ENCODE measurements at regions not wholly inside any gene's neighbourhood (a gene's known extent, or its start where the extent isn't known, plus 50 kb on each side); places are given as distances from the start of the nearest gene placed in this dataset.

- TF ChIP-seq POLR2AphosphoS5 (IDR thresholded peaks at IDR 0.05; ENCODE audit: low read depth, low read length) (no peak), REST (IDR thresholded peaks at IDR 0.05; ENCODE audit: insufficient read depth in 1 of 2, low read depth in 2 of 2, low read length in 2 of 2) (no peak), TAF1 (IDR thresholded peaks at IDR 0.05; ENCODE audit: borderline replicate concordance, insufficient read depth, low read length) (no peak), FOXP2 (optimal IDR thresholded peaks at IDR 0.05; ENCODE audit: borderline replicate concordance, extremely low read depth, extremely low read length, insufficient read depth) (no peak), SIN3A (IDR thresholded peaks at IDR 0.05; ENCODE audit: borderline replicate concordance, insufficient read depth, low read length) (no peak)
Observed at GRCh38 chr5:104890767-104891166, 1328.2 kb upstream of the NUDT12 start.

- TF ChIP-seq SIN3A (IDR thresholded peaks at IDR 0.05; ENCODE audit: borderline replicate concordance, insufficient read depth, low read length) (no peak), TAF1 (IDR thresholded peaks at IDR 0.05; ENCODE audit: borderline replicate concordance, insufficient read depth, low read length) (no peak), POLR2AphosphoS5 (IDR thresholded peaks at IDR 0.05; ENCODE audit: low read depth, low read length) (no peak), REST (IDR thresholded peaks at IDR 0.05; ENCODE audit: insufficient read depth in 1 of 2, low read depth in 2 of 2, low read length in 2 of 2) (no peak), FOXP2 (optimal IDR thresholded peaks at IDR 0.05; ENCODE audit: borderline replicate concordance, extremely low read depth, extremely low read length, insufficient read depth) (no peak)
Observed at GRCh38 chr5:104859437-104859836, 1296.8 kb upstream of the NUDT12 start.

GRCh38 chr5:104845541-104845940 is 1283.0 kb upstream of the NUDT12 start:
- TF ChIP-seq TAF1 (IDR thresholded peaks at IDR 0.05; ENCODE audit: borderline replicate concordance, insufficient read depth, low read length) (no peak), POLR2AphosphoS5 (IDR thresholded peaks at IDR 0.05; ENCODE audit: low read depth, low read length) (no peak), REST (IDR thresholded peaks at IDR 0.05; ENCODE audit: insufficient read depth in 1 of 2, low read depth in 2 of 2, low read length in 2 of 2) (no peak), SIN3A (IDR thresholded peaks at IDR 0.05; ENCODE audit: borderline replicate concordance, insufficient read depth, low read length) (no peak), FOXP2 (optimal IDR thresholded peaks at IDR 0.05; ENCODE audit: borderline replicate concordance, extremely low read depth, extremely low read length, insufficient read depth) (no peak)

GRCh38 chr5:104843822-104844221 is 1281.2 kb upstream of the NUDT12 start:
- TF ChIP-seq TAF1 (IDR thresholded peaks at IDR 0.05; ENCODE audit: borderline replicate concordance, insufficient read depth, low read length) (no peak), FOXP2 (optimal IDR thresholded peaks at IDR 0.05; ENCODE audit: borderline replicate concordance, extremely low read depth, extremely low read length, insufficient read depth) (no peak), SIN3A (IDR thresholded peaks at IDR 0.05; ENCODE audit: borderline replicate concordance, insufficient read depth, low read length) (no peak), REST (IDR thresholded peaks at IDR 0.05; ENCODE audit: insufficient read depth in 1 of 2, low read depth in 2 of 2, low read length in 2 of 2) (no peak), POLR2AphosphoS5 (IDR thresholded peaks at IDR 0.05; ENCODE audit: low read depth, low read length) (no peak)

- TF ChIP-seq REST (IDR thresholded peaks at IDR 0.05; ENCODE audit: insufficient read depth in 1 of 2, low read depth in 2 of 2, low read length in 2 of 2) = no peak
- TF ChIP-seq SIN3A (IDR thresholded peaks at IDR 0.05; ENCODE audit: borderline replicate concordance, insufficient read depth, low read length) = no peak
Observed at GRCh38 chr5:104840284-104840683, 1277.7 kb upstream of the NUDT12 start.

All from PFSK-1 (cell line).